Neural progenitor cell (in vitro differentiated cells): ENCODE measurements at regions not wholly inside any gene's neighbourhood (a gene's known extent, or its start where the extent isn't known, plus 50 kb on each side); places are given as distances from the start of the nearest gene placed in this dataset.

Experiments used
- DNase-seq: peaks from one replicate; pipeline ENCODE4 v3.0.0-alpha.2; 2016; ENCODE audit warnings: low spot score
- H2AFZ ChIP-seq: fragments of 200-600 bp; sonication (generic); replicated peaks from 2 replicates; pipeline ENCODE4 v1.6.1; 2016; ENCODE audit warnings: antibody characterized with exemption
- H3F3A ChIP-seq: fragments of 200-600 bp; sonication (generic); 2 replicates; pipeline ENCODE4 v1.6.1; 2016; ENCODE audit warnings: antibody characterized with exemption, low read depth
- H3K27ac ChIP-seq: fragments of 200-600 bp; sonication (generic); 2 replicates; pipeline ENCODE4 v1.5.1; 2016; ENCODE audit warnings: mild to moderate bottlenecking
- H3K27me3 ChIP-seq: fragments of 200-600 bp; sonication (generic); 2 replicates; pipeline ENCODE4 v1.6.1; 2016; ENCODE audit warnings: mild to moderate bottlenecking, moderate library complexity
- H3K36me3 ChIP-seq: fragments of 200-600 bp; sonication (generic); 2 replicates; pipeline ENCODE4 v1.5.1; 2016
- H3K4me1 ChIP-seq: fragments of 200-600 bp; sonication (generic); 2 replicates; pipeline ENCODE4 v1.6.1; 2016; ENCODE audit warnings: mixed run types
- H3K4me2 ChIP-seq: fragments of 200-600 bp; sonication (generic); 2 replicates; pipeline ENCODE4 v1.6.1; 2016
- H3K4me3 ChIP-seq: fragments of 200-600 bp; sonication (generic); 2 replicates; pipeline ENCODE4 v1.5.1; 2016
- H3K79me2 ChIP-seq: fragments of 200-600 bp; sonication (generic); 2 replicates; pipeline ENCODE4 v1.6.1; 2016; ENCODE audit warnings: low read depth
- H3K9ac ChIP-seq: fragments of 200-600 bp; sonication (generic); 2 replicates; pipeline ENCODE4 v1.6.1; 2016
- H3K9me3 ChIP-seq: fragments of 200-600 bp; sonication (generic); 2 replicates; pipeline ENCODE4 v1.5.1; 2016; ENCODE audit warnings: low read depth
- H4K20me1 ChIP-seq: fragments of 200-600 bp; sonication (generic); 2 replicates; pipeline ENCODE4 v1.6.1; 2016; ENCODE audit warnings: low read depth
- H3K27ac Mint-ChIP-seq: 3 replicates; pipeline ENCODE4 v1.8.0; 2021; ENCODE audit warnings: mixed read lengths
- H3K27me3 Mint-ChIP-seq: 2 replicates; pipeline ENCODE4 v1.8.0; 2022; ENCODE audit warnings: low read depth, mild to moderate bottlenecking, inconsistent platforms, moderate library complexity, mixed read lengths; ENCODE audit not compliant: insufficient read depth
- H3K36me3 Mint-ChIP-seq: 3 replicates; pipeline ENCODE4 v1.8.0; 2021; ENCODE audit warnings: mixed read lengths
- H3K4me1 Mint-ChIP-seq: 3 replicates; pipeline ENCODE4 v1.8.0; 2021; ENCODE audit warnings: mixed read lengths
- H3K4me3 Mint-ChIP-seq: 3 replicates; pipeline ENCODE4 v1.8.0; 2021; ENCODE audit warnings: mild to moderate bottlenecking, moderate library complexity, mixed read lengths
- H3K9me3 Mint-ChIP-seq: 3 replicates; pipeline ENCODE4 v1.8.0; 2020; ENCODE audit warnings: mixed read lengths
- EZH2 ChIP-seq: fragments of 200-600 bp; sonication (generic); IDR thresholded peaks from 2 replicates; pipeline ENCODE4 v1.6.1; 2017; ENCODE audit warnings: antibody characterized with exemption, mild to moderate bottlenecking, moderate library complexity
- EZH2phosphoT487 ChIP-seq: fragments of 200-600 bp; sonication (generic); IDR thresholded peaks from 2 replicates; pipeline ENCODE4 v1.6.1; 2017; ENCODE audit warnings: antibody characterized with exemption
- TF ChIP-seq, protein P1 (sequence below): fragments of 200-600 bp; sonication (generic); IDR thresholded peaks from 2 replicates; pipeline ENCODE4 v1.5.1; 2017; ENCODE audit warnings: antibody characterized with exemption, mild to moderate bottlenecking

DNA sequence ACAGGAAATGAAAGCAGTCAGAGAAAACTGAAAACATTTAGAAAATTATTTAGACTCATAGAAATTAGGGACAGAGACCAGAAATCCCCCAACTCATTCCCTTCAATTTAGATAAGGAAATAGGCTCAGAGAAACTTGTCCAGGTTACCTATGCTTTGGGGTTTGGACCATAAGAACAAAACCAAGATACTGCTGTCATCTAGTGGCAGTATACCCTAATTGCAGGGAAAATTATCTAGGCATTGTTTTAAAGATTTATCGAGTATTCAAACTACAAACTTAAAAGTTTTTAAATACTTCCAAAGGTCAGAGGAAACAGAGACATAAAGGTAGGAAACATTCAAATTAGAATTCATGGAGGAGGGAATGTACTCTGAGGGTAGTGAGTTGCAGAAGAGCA lies 67.0 kb upstream of the KLHL13 start:
- no peaks in the 10 kb centered on the region for H3F3A ChIP-seq
- no peak overlapping the region for H3K4me2 ChIP-seq
- H3K9me3 ChIP-seq: no peaks in the 10 kb centered on the region
- H3K27me3 Mint-ChIP-seq: peaks cover 3% of the 10 kb centered on the region
- no peaks in the 10 kb centered on the region for H3K27me3 ChIP-seq
- H3K4me3 ChIP-seq: no peak overlapping the region
- H4K20me1 ChIP-seq: no peaks in the 10 kb centered on the region
- no peak overlapping the region for H3K4me3 Mint-ChIP-seq
- H3K36me3 ChIP-seq: no peaks in the 10 kb centered on the region
- no peaks in the 10 kb centered on the region for H3K4me1 ChIP-seq
- no peaks in the 10 kb centered on the region for H3K79me2 ChIP-seq
- H3K9ac ChIP-seq: no peak overlapping the region
- TF ChIP-seq EZH2 (no peak), EZH2phosphoT487 (no peak)
- TF ChIP-seq, protein P1, sequence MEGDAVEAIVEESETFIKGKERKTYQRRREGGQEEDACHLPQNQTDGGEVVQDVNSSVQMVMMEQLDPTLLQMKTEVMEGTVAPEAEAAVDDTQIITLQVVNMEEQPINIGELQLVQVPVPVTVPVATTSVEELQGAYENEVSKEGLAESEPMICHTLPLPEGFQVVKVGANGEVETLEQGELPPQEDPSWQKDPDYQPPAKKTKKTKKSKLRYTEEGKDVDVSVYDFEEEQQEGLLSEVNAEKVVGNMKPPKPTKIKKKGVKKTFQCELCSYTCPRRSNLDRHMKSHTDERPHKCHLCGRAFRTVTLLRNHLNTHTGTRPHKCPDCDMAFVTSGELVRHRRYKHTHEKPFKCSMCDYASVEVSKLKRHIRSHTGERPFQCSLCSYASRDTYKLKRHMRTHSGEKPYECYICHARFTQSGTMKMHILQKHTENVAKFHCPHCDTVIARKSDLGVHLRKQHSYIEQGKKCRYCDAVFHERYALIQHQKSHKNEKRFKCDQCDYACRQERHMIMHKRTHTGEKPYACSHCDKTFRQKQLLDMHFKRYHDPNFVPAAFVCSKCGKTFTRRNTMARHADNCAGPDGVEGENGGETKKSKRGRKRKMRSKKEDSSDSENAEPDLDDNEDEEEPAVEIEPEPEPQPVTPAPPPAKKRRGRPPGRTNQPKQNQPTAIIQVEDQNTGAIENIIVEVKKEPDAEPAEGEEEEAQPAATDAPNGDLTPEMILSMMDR: peak; percentile 31
- no peaks in the 10 kb centered on the region for H3K4me1 Mint-ChIP-seq
- H3K9me3 Mint-ChIP-seq: no peaks in the 10 kb centered on the region
- no peak overlapping the region for H2AFZ ChIP-seq
- no peak overlapping the region for H3K27ac ChIP-seq
- no peaks in the 10 kb centered on the region for H3K36me3 Mint-ChIP-seq
- DNase-seq: no peak
- H3K27ac Mint-ChIP-seq: no peak overlapping the region

DNA sequence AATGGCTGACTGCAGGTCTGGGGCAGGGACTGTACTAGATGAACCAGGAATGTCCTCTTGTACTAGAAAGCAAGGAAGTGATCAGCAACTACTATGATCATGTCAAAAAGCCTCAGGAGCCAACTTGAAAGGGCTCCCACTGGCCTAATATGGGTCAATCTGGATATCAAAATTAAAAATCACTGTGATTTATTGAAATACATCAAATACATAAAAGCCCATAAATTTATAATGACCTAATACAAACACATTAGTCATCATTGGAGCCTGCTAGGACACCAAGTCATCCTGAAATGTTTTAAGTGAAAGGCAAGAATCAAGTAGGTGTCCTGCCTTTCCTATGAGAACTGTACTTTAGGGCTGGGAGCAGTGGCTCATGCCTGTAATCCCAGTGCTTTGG lies 70.5 kb upstream of the KLHL13 start:
- Histone ChIP-seq H3K36me3 (no peaks in the 10 kb centered on the region), H3K4me3 (no peak overlapping the region), H3K4me2 (no peak overlapping the region), H3K4me1 (no peaks in the 10 kb centered on the region), H3K27ac (no peak overlapping the region), H3K27me3 (no peaks in the 10 kb centered on the region), H3F3A (no peaks in the 10 kb centered on the region), H3K9ac (no peak overlapping the region), H2AFZ (no peak overlapping the region), H4K20me1 (no peaks in the 10 kb centered on the region), H3K9me3 (no peaks in the 10 kb centered on the region), H3K79me2 (no peaks in the 10 kb centered on the region)
- H3K27ac Mint-ChIP-seq: no peak overlapping the region
- no peaks in the 10 kb centered on the region for H3K4me1 Mint-ChIP-seq
- TF ChIP-seq, protein P1: no peak
- TF ChIP-seq EZH2: no peak
- TF ChIP-seq EZH2phosphoT487: no peak
- H3K9me3 Mint-ChIP-seq: no peaks in the 10 kb centered on the region
- H3K27me3 Mint-ChIP-seq: peaks cover 5% of the 10 kb centered on the region
- no peak for DNase-seq
- no peak overlapping the region for H3K4me3 Mint-ChIP-seq
- H3K36me3 Mint-ChIP-seq: no peaks in the 10 kb centered on the region

DNA sequence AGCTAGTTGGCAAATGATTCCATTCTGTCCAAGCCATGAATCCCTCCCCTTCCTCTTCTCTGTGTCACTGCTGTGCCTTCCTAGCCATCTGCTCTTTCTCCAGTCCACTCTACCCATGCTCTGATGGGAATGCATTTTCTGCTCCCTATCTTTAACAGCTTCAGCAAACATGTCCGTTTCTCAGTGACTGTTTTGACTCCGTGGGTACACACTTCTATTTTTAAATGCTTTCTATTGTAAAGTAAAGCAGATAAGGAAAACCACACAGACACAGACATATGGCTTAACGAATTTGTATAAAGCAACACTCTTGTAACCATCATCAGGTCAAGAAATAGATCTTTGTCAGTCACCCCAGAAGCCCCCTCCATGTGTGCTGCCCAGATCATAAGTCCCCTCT lies 72.4 kb upstream of the KLHL13 start:
- H3K9me3 Mint-ChIP-seq: no peaks in the 10 kb centered on the region
- no peaks in the 10 kb centered on the region for H3K36me3 Mint-ChIP-seq
- Histone ChIP-seq H3K4me3 (no peak overlapping the region), H3K9me3 (no peaks in the 10 kb centered on the region), H2AFZ (no peak overlapping the region), H3K27me3 (no peaks in the 10 kb centered on the region), H3K36me3 (no peaks in the 10 kb centered on the region), H3K79me2 (no peaks in the 10 kb centered on the region), H3K9ac (no peak overlapping the region), H3K4me1 (no peaks in the 10 kb centered on the region), H4K20me1 (no peaks in the 10 kb centered on the region), H3K4me2 (no peak overlapping the region), H3F3A (no peaks in the 10 kb centered on the region), H3K27ac (no peak overlapping the region)
- TF ChIP-seq, protein P1: no peak
- no peak for TF ChIP-seq EZH2
- no peak for TF ChIP-seq EZH2phosphoT487
- peaks cover 5% of the 10 kb centered on the region for H3K27me3 Mint-ChIP-seq
- H3K27ac Mint-ChIP-seq: no peak overlapping the region
- no peak overlapping the region for H3K4me3 Mint-ChIP-seq
- no peak for DNase-seq
- H3K4me1 Mint-ChIP-seq: no peaks in the 10 kb centered on the region

DNA sequence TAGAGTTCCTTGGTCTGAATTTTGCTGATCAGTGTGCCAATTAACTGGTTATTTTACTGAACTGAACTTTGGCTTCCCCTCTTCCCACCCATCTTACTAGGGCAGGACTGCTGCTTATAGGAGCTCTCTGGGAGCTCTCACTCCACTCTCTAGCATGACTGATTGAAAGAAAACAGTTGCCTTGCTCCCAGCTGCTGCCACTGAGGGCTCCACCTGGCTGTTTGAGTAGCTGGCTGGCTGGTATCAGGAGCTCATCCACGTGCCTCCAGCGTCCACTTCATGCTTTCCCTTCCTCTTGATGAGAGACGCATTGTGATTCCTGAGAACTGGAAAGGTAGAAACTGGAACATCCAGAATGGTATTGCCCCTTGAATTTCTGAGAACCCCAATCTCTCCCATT lies 73.0 kb upstream of the KLHL13 start:
- Histone ChIP-seq H3K4me3 (no peak overlapping the region), H3K79me2 (no peaks in the 10 kb centered on the region), H3F3A (no peaks in the 10 kb centered on the region), H3K27me3 (no peaks in the 10 kb centered on the region), H2AFZ (no peak overlapping the region), H3K9ac (no peak overlapping the region), H3K27ac (no peak overlapping the region), H3K9me3 (no peaks in the 10 kb centered on the region), H3K36me3 (no peaks in the 10 kb centered on the region), H4K20me1 (no peaks in the 10 kb centered on the region), H3K4me2 (no peak overlapping the region), H3K4me1 (no peaks in the 10 kb centered on the region)
- Mint-ChIP-seq H3K9me3 (no peaks in the 10 kb centered on the region), H3K4me3 (no peak overlapping the region), H3K27me3 (peaks cover 5% of the 10 kb centered on the region), H3K4me1 (no peaks in the 10 kb centered on the region), H3K27ac (no peak overlapping the region), H3K36me3 (no peaks in the 10 kb centered on the region)
- no peak for DNase-seq
- TF ChIP-seq, protein P1: no peak
- no peak for TF ChIP-seq EZH2phosphoT487
- no peak for TF ChIP-seq EZH2
